H9 (cell line): ENCODE measurements at regions not wholly inside any gene's neighbourhood (a gene's known extent, or its start where the extent isn't known, plus 50 kb on each side); places are given as distances from the start of the nearest gene placed in this dataset.

ENCODE experiments used
- DNase-seq: peaks from one replicate; pipeline ENCODE4 v3.0.0-alpha.2; 2017
- H2AFZ ChIP-seq: one replicate; pipeline ENCODE4 v1.6.1; 2013; ENCODE audit warnings: mild to moderate bottlenecking, low read length, control low read depth, moderate library complexity
- H2AK5ac ChIP-seq: 2 replicates; pipeline ENCODE4 v1.6.1; 2013; ENCODE audit warnings: low read length, control low read depth, mixed read lengths; ENCODE audit not compliant: insufficient read length
- H2BK120ac ChIP-seq: one replicate; pipeline ENCODE4 v1.6.1; 2013; ENCODE audit warnings: low read depth, mild to moderate bottlenecking, low read length, control low read depth, inconsistent platforms; ENCODE audit not compliant: poor library complexity, severe bottlenecking
- H2BK12ac ChIP-seq: 2 replicates; pipeline ENCODE4 v1.6.1; 2013; ENCODE audit warnings: low read length, control low read depth, mixed read lengths, low read depth; ENCODE audit not compliant: insufficient read length
- H2BK15ac ChIP-seq: 2 replicates; pipeline ENCODE4 v1.6.1; 2013; ENCODE audit warnings: low read depth, low read length, control low read depth
- H2BK20ac ChIP-seq: one replicate; pipeline ENCODE4 v1.6.1; 2013; ENCODE audit warnings: low read depth, mild to moderate bottlenecking, low read length, control low read depth, inconsistent platforms; ENCODE audit not compliant: poor library complexity, severe bottlenecking
- H2BK5ac ChIP-seq: 2 replicates; pipeline ENCODE4 v1.6.1; 2013; ENCODE audit warnings: low read length, control low read depth, mixed read lengths; ENCODE audit not compliant: insufficient read length
- H3K14ac ChIP-seq: 2 replicates; pipeline ENCODE4 v1.6.1; 2013; ENCODE audit warnings: low read length, control low read depth; ENCODE audit not compliant: insufficient read depth
- H3K18ac ChIP-seq: 2 replicates; pipeline ENCODE4 v1.6.1; 2013; ENCODE audit warnings: low read depth, mild to moderate bottlenecking, mixed read lengths, low read length, control low read depth; ENCODE audit not compliant: insufficient read length
- H3K23ac ChIP-seq: 2 replicates; pipeline ENCODE4 v1.6.1; 2013; ENCODE audit warnings: low read length, control low read depth, mixed read lengths, low read depth; ENCODE audit not compliant: insufficient read length
- H3K23me2 ChIP-seq: 2 replicates; pipeline ENCODE4 v1.6.1; 2013; ENCODE audit warnings: low read depth, mild to moderate bottlenecking, mixed read lengths, low read length, control low read depth; ENCODE audit not compliant: insufficient read length, poor library complexity, severe bottlenecking
- H3K27ac ChIP-seq: 2 replicates; pipeline ENCODE4 v1.5.1; 2013; ENCODE audit warnings: low read length, control low read depth, mixed read lengths, low read depth; ENCODE audit not compliant: insufficient read length
- H3K27me3 ChIP-seq: 2 replicates; pipeline ENCODE4 v1.6.1; 2013; ENCODE audit warnings: low read length, control low read depth, inconsistent platforms; ENCODE audit not compliant: insufficient read depth
- H3K4ac ChIP-seq: 2 replicates; pipeline ENCODE4 v1.6.1; 2013; ENCODE audit warnings: low read depth, mild to moderate bottlenecking, control low read depth, inconsistent platforms, low read length, moderate library complexity
- H3K4me1 ChIP-seq: 2 replicates; pipeline ENCODE4 v1.6.1; 2013; ENCODE audit warnings: low read length, control low read depth, inconsistent platforms; ENCODE audit not compliant: insufficient read depth
- H3K4me2 ChIP-seq: 2 replicates; pipeline ENCODE4 v1.6.1; 2013; ENCODE audit warnings: low read length, control low read depth, mixed read lengths; ENCODE audit not compliant: insufficient read length, insufficient read depth
- H3K56ac ChIP-seq: 2 replicates; pipeline ENCODE4 v1.6.1; 2013; ENCODE audit warnings: low read depth, mild to moderate bottlenecking, mixed read lengths, low read length, control low read depth; ENCODE audit not compliant: insufficient read length
- H3K79me1 ChIP-seq: 2 replicates; pipeline ENCODE4 v1.6.1; 2013; ENCODE audit warnings: low read depth, mild to moderate bottlenecking, moderate library complexity, low read length, control low read depth, inconsistent platforms; ENCODE audit not compliant: insufficient read depth, poor library complexity, severe bottlenecking
- H3K79me2 ChIP-seq: 2 replicates; pipeline ENCODE4 v1.6.1; 2013; ENCODE audit warnings: low read length, control low read depth, inconsistent platforms; ENCODE audit not compliant: insufficient read depth
- H3K9ac ChIP-seq: 2 replicates; pipeline ENCODE4 v1.6.1; 2013; ENCODE audit warnings: low read length, control low read depth, mixed read lengths; ENCODE audit not compliant: insufficient read length; ENCODE audit errors: extremely low read depth
- H3K9me3 ChIP-seq: one replicate; pipeline ENCODE4 v1.6.1; 2013; ENCODE audit warnings: low read depth, low read length, inconsistent platforms; ENCODE audit not compliant: control insufficient read depth
- H3T11ph ChIP-seq: one replicate; pipeline ENCODE4 v1.6.1; 2013; ENCODE audit warnings: mild to moderate bottlenecking, low read length, control low read depth, inconsistent platforms
- H4K20me1 ChIP-seq: one replicate; pipeline ENCODE4 v1.6.1; 2013; ENCODE audit not compliant: control insufficient read depth, insufficient read length, insufficient read depth
- H4K5ac ChIP-seq: 2 replicates; pipeline ENCODE4 v1.6.1; 2013; ENCODE audit warnings: low read depth, mild to moderate bottlenecking, mixed read lengths, low read length, control low read depth; ENCODE audit not compliant: insufficient read length
- H4K8ac ChIP-seq: replicated peaks from 2 replicates; pipeline ENCODE4 v1.6.1; 2013; ENCODE audit warnings: low read length, control low read depth, mixed read lengths, low read depth; ENCODE audit not compliant: insufficient read length
- H4K91ac ChIP-seq: 2 replicates; pipeline ENCODE4 v1.6.1; 2013; ENCODE audit warnings: low read depth, mild to moderate bottlenecking, moderate library complexity, mixed read lengths, low read length, control low read depth; ENCODE audit not compliant: insufficient read length
- H3K27ac Mint-ChIP-seq, 3 experiments: 2 replicates in 2 of 3; 3 replicates in 1 of 3; pipeline ENCODE4 v1.8.0; 2020 to 2021; ENCODE audit warnings: mixed read lengths in 3 of 3, mild to moderate bottlenecking in 1 of 3, moderate library complexity in 1 of 3
- H3K27me3 Mint-ChIP-seq: 2 replicates; pipeline ENCODE4 v1.8.0; 2021; ENCODE audit warnings: low read depth, mild to moderate bottlenecking, moderate library complexity, mixed read lengths
- H3K36me3 Mint-ChIP-seq, 3 experiments: 2 replicates in 2 of 3; 3 replicates in 1 of 3; pipeline ENCODE4 v1.8.0; 2020 to 2021; ENCODE audit warnings: low read depth in 3 of 3, mixed read lengths in 3 of 3; ENCODE audit not compliant: insufficient read depth in 1 of 3
- H3K4me1 Mint-ChIP-seq, 2 experiments: 2 replicates each; pipeline ENCODE4 v1.8.0; 2020; ENCODE audit warnings: mixed read lengths in 2 of 2
- H3K4me3 Mint-ChIP-seq, 2 experiments: 2 replicates in 1 of 2; 3 replicates in 1 of 2; pipeline ENCODE4 v1.8.0; 2020 to 2021; ENCODE audit warnings: mild to moderate bottlenecking in 2 of 2, mixed read lengths in 2 of 2, moderate library complexity in 1 of 2
- H3K9me3 Mint-ChIP-seq, 2 experiments: 2 replicates in 1 of 2; 3 replicates in 1 of 2; pipeline ENCODE4 v1.8.0; 2020; ENCODE audit warnings: mild to moderate bottlenecking in 2 of 2, mixed read lengths in 2 of 2, moderate library complexity in 1 of 2
- CTCF ChIP-seq: fragments of 200-600 bp; sonication (generic); conservative IDR thresholded peaks from 3 replicates; pipeline ENCODE4 v1.8.0; 2021; ENCODE audit warnings: antibody characterized with exemption, mild to moderate bottlenecking
- WGBS: extraction: QIAGEN DNeasy Blood & Tissue Kit; methylation state at CpG from one replicate; pipeline ENCODE4 v1.1.7; 2013; ENCODE audit warnings: missing lambda C conversion rate, low lambda C conversion rate, mixed read lengths; ENCODE audit not compliant: insufficient read length; ENCODE audit errors: extremely low coverage; 5-methylcytosine and 5-hydroxymethylcytosine counted together

GRCh38 chr10:36171556-36171952 is 529.5 kb upstream of the FZD8 start:
- no peak overlapping the region for H3K23ac ChIP-seq
- Mint-ChIP-seq H3K4me1 (peaks cover 47% of the 10 kb centered on the region in 2 experiments), H3K36me3 (no peaks in the 10 kb centered on the region; a peak in 1 of 7 replicates), H3K27me3 (no peaks in the 10 kb centered on the region; the same call in 1 of the 2 replicates), H3K4me3 (no peak overlapping the region), H3K27ac (peak overlapping the region in 2 of 3 experiments; percentile 25 to 56; a peak in 1 of 7 replicates), H3K9me3 (no peaks in the 10 kb centered on the region; a peak in 1 of 5 replicates)
- no peak for DNase-seq
- H2AFZ ChIP-seq = no peak overlapping the region
- H3K9me3 ChIP-seq = no peaks in the 10 kb centered on the region
- no peak overlapping the region for H4K91ac ChIP-seq
- no peak overlapping the region for H3K14ac ChIP-seq
- H2BK12ac ChIP-seq = no peak overlapping the region
- no peaks in the 10 kb centered on the region for H3K79me1 ChIP-seq
- no peak overlapping the region for H3T11ph ChIP-seq
- no peaks in the 10 kb centered on the region for H3K23me2 ChIP-seq
- no peak overlapping the region for H2BK20ac ChIP-seq
- H2BK15ac ChIP-seq = no peak overlapping the region
- H3K9ac ChIP-seq = no peak overlapping the region
- H3K4me1 ChIP-seq = peaks cover 4% of the 10 kb centered on the region; the same call in 1 of the 2 replicates
- no peak overlapping the region for H3K56ac ChIP-seq
- no peaks in the 10 kb centered on the region for H3K79me2 ChIP-seq
- H3K27me3 ChIP-seq = no peaks in the 10 kb centered on the region
- H3K4me2 ChIP-seq = no peak overlapping the region
- WGBS = no CpG with 5 or more reads among the region's 1 CpG
- no peak overlapping the region for H2AK5ac ChIP-seq
- no peaks in the 10 kb centered on the region for H4K20me1 ChIP-seq
- no peak overlapping the region for H3K27ac ChIP-seq
- H4K5ac ChIP-seq = no peak overlapping the region
- no peak overlapping the region for H3K4ac ChIP-seq
- no peak overlapping the region for H2BK5ac ChIP-seq
- no peak overlapping the region for H3K18ac ChIP-seq
- TF ChIP-seq CTCF = no peak
- H4K8ac ChIP-seq = no peak overlapping the region
- H2BK120ac ChIP-seq = no peak overlapping the region
